Heart left ventricle (tissue), 16 donors: ENCODE measurements at regions not wholly inside any gene's neighbourhood (a gene's known extent, or its start where the extent isn't known, plus 50 kb on each side); places are given as distances from the start of the nearest gene placed in this dataset.

Experiments
- ATAC-seq, 4 donors: fragments of 200-7000 bp; cut with Tn5 transposase; one replicate each; pipeline ENCODE4 v1.9.1; 2020 to 2022; ENCODE audit warnings: moderate library complexity in 4 of 4, mild to moderate bottlenecking in 3 of 4, moderate number of reproducible peaks in 1 of 4
- DNase-seq, 5 donors: peaks; one replicate each; pipeline ENCODE4 v3.0.0-alpha.2; 2020
- H3K27ac ChIP-seq, 12 donors: fragments of 200-600 bp; sonication (generic) in 4 of 12; one replicate each; pipeline versions ENCODE4 v1.5.0 to v1.8.0; 2016 to 2022; ENCODE audit warnings: mild to moderate bottlenecking in 2 of 12
- H3K27me3 ChIP-seq, 9 donors: fragments of 200-600 bp; sonication (generic) in 2 of 9; one replicate each; pipeline versions ENCODE4 v1.5.1 to v1.8.0; 2016 to 2022; ENCODE audit warnings: mild to moderate bottlenecking in 3 of 9
- H3K36me3 ChIP-seq, 9 donors: fragments of 200-600 bp; sonication (generic) in 2 of 9; one replicate each; pipeline versions ENCODE4 v1.5.0 to v1.8.0; 2018 to 2022; ENCODE audit warnings: mild to moderate bottlenecking in 2 of 9
- H3K4me1 ChIP-seq, 12 donors: fragments of 200-600 bp; sonication (generic) in 4 of 12; one replicate each; pipeline versions ENCODE4 v1.5.0 to v1.8.0; 2016 to 2022; ENCODE audit warnings: mild to moderate bottlenecking in 3 of 12
- H3K4me3 ChIP-seq, 12 donors: fragments of 200-600 bp; sonication (generic) in 4 of 12; one replicate each; pipeline versions ENCODE4 v1.5.0 to v1.8.0; 2017 to 2022; ENCODE audit warnings: mild to moderate bottlenecking in 9 of 12, moderate library complexity in 4 of 12
- H3K9me3 ChIP-seq, 12 donors: fragments of 200-600 bp; sonication (generic) in 4 of 12; one replicate each; pipeline versions ENCODE4 v1.5.0 to v1.8.0; 2016 to 2022; ENCODE audit warnings: mild to moderate bottlenecking in 1 of 12
- CTCF ChIP-seq, 12 donors: fragments of 200-600 bp; sonication (generic) in 4 of 12; IDR thresholded peaks; one replicate each; pipeline versions ENCODE4 v1.5.0 to v1.8.0; 2018 to 2022; ENCODE audit warnings: antibody characterized with exemption in 12 of 12, mild to moderate bottlenecking in 5 of 12
- POLR2A ChIP-seq, 2 donors: fragments of 450-650 bp; IDR thresholded peaks; one replicate each; pipeline ENCODE4 v1.6.1; 2017; ENCODE audit warnings: antibody characterized with exemption in 2 of 2, mild to moderate bottlenecking in 2 of 2, moderate library complexity in 2 of 2
- whole genome bisulfite sequencing, 4 donors: extraction: QIAGEN DNeasy Blood & Tissue Kit in 2 of 4; methylation state at CpG; one replicate each; pipeline versions ENCODE4 v1.1.5 to v1.1.7; 2013 to 2018; 5-methylcytosine and 5-hydroxymethylcytosine counted together
- intact Hi-C, 10 donors: fragments of 100-400 bp; cut with DNase I; formaldehyde crosslinking; loops; one replicate each; pipeline versions ENCODE4 v1.11.1 to v1.14.2; 2022
- donor health status: ischemic (EF 13 %, LVEDD 7.1; RV severe dilation, severe dysfunction).
- donor health status: healthy with polysubstance abuse.
- donor health status: DM: no; HTN: yes; CAD: no.
- donor health status: DM: no; HTN: no; CAD: no.
- donor health status: ischemic (EF 25% LVEDD 6.9; RV normal size, moderate dysfunction).
- donor health status: ischemic (EF 25% LVEDD 5.7; RV mildly dilated, moderate dysfunction).
- donor health status: healthy.
- donor health status: DM: yes; HTN: yes; CAD: no.
- donor health status: ischemic (EF 35%, LVEDD 5.7; RV mildly dilated, moderate dysfunction).
- donor health status: nonischemic (EF 11% LVEDD 7.7; RV severe dilation, severe dysfunction).
- donor health status: DM: yes; HTN: yes; CAD: no.
- donor health status: PGD.
- donor health status: ischemic (EF 29% LVEDD 5.4; RV normal size, mild dysfunction).
- donor health status: nonischemic (EF 23%, LVEDD 6.1; RV moderate dilation, normal function).

DNA sequence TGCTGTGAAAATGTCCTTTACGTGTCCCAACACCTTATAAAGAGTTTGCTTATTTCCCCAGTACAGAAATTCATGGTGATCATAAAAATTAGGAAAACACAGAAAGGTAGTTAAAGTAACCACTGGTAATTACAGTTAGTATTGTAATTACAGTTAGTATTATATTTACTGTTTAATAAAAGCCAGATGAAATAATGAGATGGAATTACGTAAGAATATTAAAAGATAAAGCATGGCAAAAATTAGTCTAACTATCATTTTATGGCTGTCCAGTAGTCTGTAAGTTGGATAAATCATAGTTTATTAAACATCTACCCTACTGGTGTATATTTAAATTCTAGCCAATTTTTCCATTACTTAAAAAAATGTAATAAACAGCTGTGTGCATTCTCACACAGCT, 638.8 kb downstream of the ACTR3B start:
- no peaks in the 10 kb centered on the region for H3K27me3 ChIP-seq
- TF ChIP-seq POLR2A (IDR thresholded peaks at IDR 0.05): no peak
- TF ChIP-seq CTCF (IDR thresholded peaks at IDR 0.05): no peak
- H3K4me3 ChIP-seq: no peak overlapping the region
- 73 to 87% (median 73%) methylated on average over 2 of the region's 2 CpGs for WGBS, 4 donors
- H3K4me1 ChIP-seq: no peaks in the 10 kb centered on the region
- no peaks in the 10 kb centered on the region for H3K36me3 ChIP-seq
- no peak overlapping the region for H3K27ac ChIP-seq
- intact Hi-C loops: no loop called here
- ATAC-seq (no peak), DNase-seq (no peak)
- peaks cover 0 to 8% (median 2%) of the 10 kb centered on the region in 12 donors for H3K9me3 ChIP-seq

- no peak for DNase-seq
- no peaks in the 10 kb centered on the region for H3K27me3 ChIP-seq
- no peak for TF ChIP-seq CTCF (IDR thresholded peaks at IDR 0.05)
- no peak for TF ChIP-seq POLR2A (IDR thresholded peaks at IDR 0.05)
- peaks cover 0 to 2% (median 0%) of the 10 kb centered on the region in 12 donors for H3K9me3 ChIP-seq
- 72 to 80% (median 77%) methylated on average over 8 of the region's 8 CpGs for WGBS, 4 donors
- no peaks in the 10 kb centered on the region for H3K4me1 ChIP-seq
- intact Hi-C loops: no loop called here
- H3K36me3 ChIP-seq: no peaks in the 10 kb centered on the region
- no peak overlapping the region for H3K4me3 ChIP-seq
- no peak for ATAC-seq
- no peak overlapping the region for H3K27ac ChIP-seq
Observed at GRCh38 chr7:153398789-153399553, 639.4 kb downstream of the ACTR3B start.

GRCh38 chr7:153399554-153399940, 640.0 kb downstream of the ACTR3B start:
- no peak for DNase-seq
- ATAC-seq: no peak

More at GRCh38 chr7:153399554-153399940, 640.0 kb downstream of the ACTR3B start:
- 79 to 95% (median 92%) methylated on average over 1 of the region's 1 CpG for WGBS, 4 donors
- Histone ChIP-seq H3K9me3 (no peaks in the 10 kb centered on the region), H3K4me3 (no peak overlapping the region), H3K27ac (no peak overlapping the region), H3K36me3 (no peaks in the 10 kb centered on the region), H3K27me3 (no peaks in the 10 kb centered on the region), H3K4me1 (no peaks in the 10 kb centered on the region)
- intact Hi-C loops: no loop called here
- TF ChIP-seq CTCF (IDR thresholded peaks at IDR 0.05) (no peak), POLR2A (IDR thresholded peaks at IDR 0.05) (no peak)
